Left ventricle myocardium inferior (tissue), 1 donor: ENCODE measurements at regions not wholly inside any gene's neighbourhood (a gene's known extent, or its start where the extent isn't known, plus 50 kb on each side); places are given as distances from the start of the nearest gene placed in this dataset.

Experiments
- DNase-seq: peaks from one replicate; pipeline ENCODE4 v3.0.0-alpha.2; 2020
- H3K27ac ChIP-seq: fragments of 200-600 bp; replicated peaks from 2 replicates; pipeline ENCODE4 v1.8.0; 2021
- H3K27me3 ChIP-seq: fragments of 200-600 bp; 2 replicates; pipeline ENCODE4 v1.8.0; 2021; ENCODE audit warnings: low read depth
- H3K36me3 ChIP-seq: fragments of 200-600 bp; 2 replicates; pipeline ENCODE4 v1.8.0; 2021
- H3K4me1 ChIP-seq: fragments of 200-600 bp; 2 replicates; pipeline ENCODE4 v1.8.0; 2021
- H3K4me3 ChIP-seq: fragments of 200-600 bp; 2 replicates; pipeline ENCODE4 v1.8.0; 2021; ENCODE audit warnings: mild to moderate bottlenecking, moderate library complexity
- H3K9me3 ChIP-seq: fragments of 200-600 bp; replicated peaks from 2 replicates; pipeline ENCODE4 v1.8.0; 2021
- CTCF ChIP-seq: fragments of 200-600 bp; IDR thresholded peaks from 2 replicates; pipeline ENCODE4 v1.8.0; 2021; ENCODE audit warnings: antibody characterized with exemption, mild to moderate bottlenecking, borderline replicate concordance
- intact Hi-C: fragments of 100-400 bp; cut with micrococcal nuclease; formaldehyde crosslinking; loops from one replicate; pipeline ENCODE4 v1.11.0; 2022
- donor health status: DM: no; HTN: yes; CAD: no; lungs with severe emphysema.

GRCh38 chr9:115481769-115482168, 363.8 kb upstream of the TNC start:
- H3K27ac ChIP-seq: no peak overlapping the region
- intact Hi-C loops: no loop called here
- H3K4me1 ChIP-seq: no peaks in the 10 kb centered on the region
- no peak overlapping the region for H3K4me3 ChIP-seq
- TF ChIP-seq CTCF: no peak
- DNase-seq: no peak
- no peaks in the 10 kb centered on the region for H3K36me3 ChIP-seq
- H3K9me3 ChIP-seq: no peaks in the 10 kb centered on the region
- H3K27me3 ChIP-seq: no peaks in the 10 kb centered on the region

DNA sequence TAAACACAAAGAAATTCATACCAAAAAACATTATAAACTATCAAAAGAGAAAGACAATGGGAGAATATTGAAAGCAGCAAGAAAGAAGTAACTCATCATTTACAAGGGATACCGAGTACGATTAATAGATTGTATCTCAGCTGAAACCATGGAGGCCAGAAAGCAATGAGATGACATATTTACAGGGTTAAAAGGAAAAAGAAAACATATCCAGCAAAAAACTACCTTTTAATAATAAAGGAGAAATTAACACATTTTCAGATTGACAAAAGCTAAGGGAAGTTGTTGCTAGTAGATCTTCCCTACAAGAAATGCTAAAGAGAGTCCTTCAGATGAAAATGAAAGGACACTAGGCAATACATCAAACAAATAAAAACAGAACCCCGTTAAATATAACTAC, 364.8 kb upstream of the TNC start:
- H3K9me3 ChIP-seq: no peaks in the 10 kb centered on the region
- no peaks in the 10 kb centered on the region for H3K27me3 ChIP-seq
- no peak for DNase-seq
- TF ChIP-seq CTCF: no peak
- H3K27ac ChIP-seq: no peak overlapping the region
- no peaks in the 10 kb centered on the region for H3K4me1 ChIP-seq
- intact Hi-C loops: no loop called here
- no peaks in the 10 kb centered on the region for H3K36me3 ChIP-seq
- H3K4me3 ChIP-seq: no peak overlapping the region

- intact Hi-C loops: no loop called here
- no peak for DNase-seq
- Histone ChIP-seq H3K9me3 (no peaks in the 10 kb centered on the region), H3K36me3 (no peaks in the 10 kb centered on the region), H3K4me1 (no peaks in the 10 kb centered on the region), H3K27ac (no peak overlapping the region), H3K4me3 (no peak overlapping the region), H3K27me3 (no peaks in the 10 kb centered on the region)
- no peak for TF ChIP-seq CTCF
Observed at GRCh38 chr9:115492869-115493268, 374.9 kb upstream of the TNC start.

DNA sequence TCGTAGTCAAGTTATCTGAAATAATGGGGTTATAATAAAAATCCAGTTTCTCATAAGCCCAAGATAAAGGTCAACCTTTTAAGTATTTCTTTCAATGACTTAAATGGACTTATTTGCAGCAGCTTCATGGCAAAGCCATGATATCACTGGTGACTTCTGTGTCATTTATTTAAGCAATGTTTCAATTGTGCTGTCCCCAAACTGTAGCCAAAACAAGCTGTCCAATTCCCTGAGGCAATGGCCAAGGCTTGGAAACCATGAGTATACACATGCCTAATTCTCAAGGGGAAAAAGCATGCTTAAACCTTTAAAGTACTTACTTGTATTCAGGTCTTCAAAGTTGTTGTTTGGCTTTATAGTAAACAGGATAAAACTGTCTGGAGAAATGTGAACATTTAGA, 376.4 kb upstream of the TNC start:
- no peaks in the 10 kb centered on the region for H3K36me3 ChIP-seq
- H3K4me1 ChIP-seq: no peaks in the 10 kb centered on the region
- TF ChIP-seq CTCF: no peak
- H3K4me3 ChIP-seq: no peak overlapping the region
- no peaks in the 10 kb centered on the region for H3K9me3 ChIP-seq
- intact Hi-C loops: no loop called here
- H3K27me3 ChIP-seq: no peaks in the 10 kb centered on the region
- no peak for DNase-seq
- no peak overlapping the region for H3K27ac ChIP-seq

GRCh38 chr9:115495052-115495635, 377.2 kb upstream of the TNC start:
- TF ChIP-seq CTCF: no peak
- intact Hi-C loops: no loop called here
- Histone ChIP-seq H3K27me3 (no peaks in the 10 kb centered on the region), H3K9me3 (no peaks in the 10 kb centered on the region), H3K4me3 (no peak overlapping the region), H3K4me1 (no peaks in the 10 kb centered on the region), H3K36me3 (no peaks in the 10 kb centered on the region), H3K27ac (no peak overlapping the region)
- no peak for DNase-seq
